PC-3 (cell line): ENCODE measurements at regions not wholly inside any gene's neighbourhood (a gene's known extent, or its start where the extent isn't known, plus 50 kb on each side); places are given as distances from the start of the nearest gene placed in this dataset.

Source experiments
- CTCF ChIP-seq: fragments of 300-600 bp; sonication (generic); conservative IDR thresholded peaks from 2 replicates; pipeline ENCODE4 v1.5.1; 2017; ENCODE audit warnings: antibody characterized with exemption, low read depth, mild to moderate bottlenecking, low read length
- EZH2 ChIP-seq: fragments of 300-600 bp; sonication (generic); IDR thresholded peaks from one replicate; pipeline ENCODE4 v1.6.1; 2017; ENCODE audit warnings: antibody characterized with exemption, mild to moderate bottlenecking, low read length; ENCODE audit not compliant: unreplicated experiment
- EZH2phosphoT487 ChIP-seq: fragments of 300-600 bp; sonication (generic); IDR thresholded peaks from 2 replicates; pipeline ENCODE4 v1.6.1; 2018; ENCODE audit warnings: mild to moderate bottlenecking, antibody characterized with exemption, low read length, borderline replicate concordance

GRCh38 chr1:166383137-166383536 lies 216.3 kb upstream of the FAM78B start:
- TF ChIP-seq CTCF (no peak), EZH2 (no peak), EZH2phosphoT487 (no peak)
